ENCODE measurements at regions not wholly inside any gene's neighbourhood (a gene's known extent, or its start where the extent isn't known, plus 50 kb on each side); places are given as distances from the start of the nearest gene placed in this dataset.

- Histone ChIP-seq H3K4me2 (no peak overlapping the region), H3K4me3 (no peak overlapping the region)
These were observed 468.2 kb downstream of the MATN1 start for GRCh38 chr1:30255111-30255724.

DNA sequence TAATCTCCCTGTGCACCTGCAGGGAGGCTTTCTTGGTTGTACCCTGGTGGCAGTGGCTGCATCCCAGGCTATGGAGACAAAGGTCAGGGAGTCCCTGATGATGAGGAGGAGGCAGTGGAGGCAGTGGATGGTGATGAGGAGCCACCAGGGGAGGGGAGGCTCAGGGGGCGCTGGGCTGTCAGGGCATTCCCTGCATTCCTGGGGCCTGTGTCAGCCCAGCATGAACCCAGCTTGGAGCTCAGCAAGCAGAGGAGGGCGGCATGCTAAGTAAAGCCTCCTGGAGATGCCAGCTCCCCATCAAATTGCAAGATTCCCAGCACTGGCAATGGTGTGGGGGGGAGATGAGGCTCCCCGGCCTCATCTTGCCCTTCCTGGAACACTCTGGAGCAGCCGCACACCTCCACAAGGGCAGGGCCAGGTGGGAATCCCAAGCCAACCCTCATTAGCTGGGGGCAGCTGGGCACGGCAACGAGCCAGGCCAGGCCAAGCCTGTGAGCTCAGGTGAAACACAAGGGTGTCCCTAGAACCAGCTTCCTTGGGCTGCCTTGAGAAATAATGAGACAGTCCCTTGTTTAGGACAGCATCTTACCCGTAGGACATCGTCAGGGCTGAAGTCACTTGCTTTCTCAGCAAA is 469.5 kb downstream of the MATN1 start:
- peaks cover 2% of the 10 kb centered on the region for H3K27me3 Mint-ChIP-seq (ENCODE audit: insufficient read depth, low read depth)
- no peaks in the 10 kb centered on the region for H3K9me3 ChIP-seq (ENCODE audit: low read depth)

More at GRCh38 chr1:30255111-30255724, 468.2 kb downstream of the MATN1 start:
- Histone ChIP-seq H3K27me3 (no peaks in the 10 kb centered on the region), H3F3A (ENCODE audit: low read depth) (no peaks in the 10 kb centered on the region), H4K20me1 (ENCODE audit: low read depth) (no peaks in the 10 kb centered on the region), H3K36me3 (no peaks in the 10 kb centered on the region), H3K4me1 (peaks cover 20% of the 10 kb centered on the region), H2AFZ (replicated peaks) (no peak overlapping the region), H3K9ac (no peak overlapping the region), H3K79me2 (ENCODE audit: low read depth) (no peaks in the 10 kb centered on the region), H3K9me3 (ENCODE audit: low read depth) (no peaks in the 10 kb centered on the region), H3K27ac (no peak overlapping the region)
- no peak for DNase-seq (ENCODE audit: low spot score)
- Mint-ChIP-seq H3K9me3 (no peaks in the 10 kb centered on the region), H3K4me3 (no peak overlapping the region), H3K27ac (no peak overlapping the region), H3K4me1 (peaks cover 27% of the 10 kb centered on the region), H3K36me3 (no peaks in the 10 kb centered on the region), H3K27me3 (ENCODE audit: insufficient read depth, low read depth) (peaks cover 4% of the 10 kb centered on the region)
- no peak for TF ChIP-seq EZH2 (IDR thresholded peaks at IDR 0.05)
- no peak for TF ChIP-seq EZH2phosphoT487 (IDR thresholded peaks at IDR 0.05)
- TF ChIP-seq CTCF (IDR thresholded peaks at IDR 0.05), result no peak

GRCh38 chr1:30253361-30253760 is 470.0 kb downstream of the MATN1 start:
- Histone ChIP-seq H4K20me1 (ENCODE audit: low read depth) (no peaks in the 10 kb centered on the region), H3K9me3 (ENCODE audit: low read depth) (no peaks in the 10 kb centered on the region), H3K27me3 (no peaks in the 10 kb centered on the region), H3K36me3 (no peaks in the 10 kb centered on the region), H3K9ac (no peak overlapping the region), H3K4me1 (peaks cover 17% of the 10 kb centered on the region), H3K4me3 (no peak overlapping the region), H3K27ac (no peak overlapping the region), H2AFZ (replicated peaks) (no peak overlapping the region), H3F3A (ENCODE audit: low read depth) (no peaks in the 10 kb centered on the region), H3K4me2 (no peak overlapping the region), H3K79me2 (ENCODE audit: low read depth) (no peaks in the 10 kb centered on the region)
- TF ChIP-seq EZH2phosphoT487 (IDR thresholded peaks at IDR 0.05), result no peak
- no peak for TF ChIP-seq CTCF (IDR thresholded peaks at IDR 0.05)
- TF ChIP-seq EZH2 (IDR thresholded peaks at IDR 0.05), result no peak
- Mint-ChIP-seq H3K36me3 (no peaks in the 10 kb centered on the region), H3K4me3 (no peak overlapping the region), H3K27ac (no peak overlapping the region), H3K27me3 (ENCODE audit: insufficient read depth, low read depth) (peaks cover 6% of the 10 kb centered on the region), H3K9me3 (no peaks in the 10 kb centered on the region), H3K4me1 (peaks cover 22% of the 10 kb centered on the region)
- DNase-seq (ENCODE audit: low spot score), result no peak

More for the DNA sequence above, 469.5 kb downstream of the MATN1 start:
- H4K20me1 ChIP-seq (ENCODE audit: low read depth), result no peaks in the 10 kb centered on the region
- TF ChIP-seq EZH2phosphoT487 (IDR thresholded peaks at IDR 0.05) (no peak), EZH2 (IDR thresholded peaks at IDR 0.05) (no peak)
- H3K9ac ChIP-seq, result no peak overlapping the region
- H3K4me3 Mint-ChIP-seq, result peak overlapping the region; percentile 41
- no peak overlapping the region for H3K4me3 ChIP-seq
- no peak overlapping the region for H3K27ac Mint-ChIP-seq
- H3K79me2 ChIP-seq (ENCODE audit: low read depth), result no peaks in the 10 kb centered on the region
- no peaks in the 10 kb centered on the region for H3F3A ChIP-seq (ENCODE audit: low read depth)
- no peak overlapping the region for H3K27ac ChIP-seq
- no peak overlapping the region for H3K4me2 ChIP-seq
- peaks cover 22% of the 10 kb centered on the region for H3K4me1 Mint-ChIP-seq
- no peaks in the 10 kb centered on the region for H3K9me3 Mint-ChIP-seq
- peak; percentile 39 for DNase-seq (ENCODE audit: low spot score)
- peaks cover 18% of the 10 kb centered on the region for H3K4me1 ChIP-seq
- no peaks in the 10 kb centered on the region for H3K36me3 Mint-ChIP-seq
- no peaks in the 10 kb centered on the region for H3K36me3 ChIP-seq
- H3K27me3 ChIP-seq, result no peaks in the 10 kb centered on the region
- H2AFZ ChIP-seq (replicated peaks), result no peak overlapping the region

Data from neural progenitor cell (in vitro differentiated cells).